ENCODE measurements at regions not wholly inside any gene's neighbourhood (a gene's known extent, or its start where the extent isn't known, plus 50 kb on each side); places are given as distances from the start of the nearest gene placed in this dataset.
"Not testable (repeated sequence)": the region's sequence is repeated elsewhere in the genome, so short reads cannot be mapped to it uniquely, and the experiment has no call there.

DNA sequence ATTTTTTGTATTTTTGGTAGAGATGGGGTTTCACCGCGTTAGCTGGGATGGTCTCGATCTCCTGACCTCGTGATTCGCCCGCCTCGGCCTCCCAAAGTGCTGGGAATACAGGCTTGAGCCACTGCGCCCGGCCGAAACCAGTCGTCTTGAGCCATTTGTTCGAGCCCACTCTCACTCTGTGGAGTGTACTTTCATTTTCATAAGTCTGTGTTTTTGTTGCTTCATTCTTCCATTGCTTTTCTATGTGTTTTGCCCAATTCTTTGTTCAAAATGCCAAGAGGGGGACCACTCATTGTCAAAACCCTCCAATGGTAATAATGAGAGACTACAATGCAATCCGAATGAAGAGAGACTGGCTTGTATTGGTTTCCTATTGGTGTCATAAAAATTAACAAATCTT, 1545.5 kb upstream of the DDX18 start:
- DNase-seq: no peak
- no peak for ATAC-seq
- intact Hi-C loops (cut with DNase I): no loop called here

DNA sequence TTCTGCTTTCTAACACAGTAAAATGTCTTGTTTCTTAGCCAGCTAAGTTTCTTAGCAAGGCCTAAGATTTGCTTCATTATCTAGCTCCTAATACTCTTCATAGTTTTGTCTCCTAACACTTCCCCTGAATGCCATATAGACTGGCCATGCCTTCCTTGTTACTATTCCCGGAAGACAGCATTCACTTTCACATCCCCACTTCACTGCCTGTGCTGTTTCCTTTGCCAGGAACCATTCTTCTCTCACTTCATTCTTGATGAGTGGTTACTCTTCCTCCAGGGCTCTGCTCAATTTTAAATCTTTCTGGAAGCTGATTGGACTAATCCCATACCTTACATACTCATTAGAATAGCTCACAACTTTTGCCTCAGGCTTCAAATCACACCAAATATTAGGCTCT, 1510.2 kb upstream of the DDX18 start:
- ATAC-seq (peak in 1 of 2 donors; percentile 58), DNase-seq (no peak)
- intact Hi-C loops (cut with DNase I): no loop called here

DNA sequence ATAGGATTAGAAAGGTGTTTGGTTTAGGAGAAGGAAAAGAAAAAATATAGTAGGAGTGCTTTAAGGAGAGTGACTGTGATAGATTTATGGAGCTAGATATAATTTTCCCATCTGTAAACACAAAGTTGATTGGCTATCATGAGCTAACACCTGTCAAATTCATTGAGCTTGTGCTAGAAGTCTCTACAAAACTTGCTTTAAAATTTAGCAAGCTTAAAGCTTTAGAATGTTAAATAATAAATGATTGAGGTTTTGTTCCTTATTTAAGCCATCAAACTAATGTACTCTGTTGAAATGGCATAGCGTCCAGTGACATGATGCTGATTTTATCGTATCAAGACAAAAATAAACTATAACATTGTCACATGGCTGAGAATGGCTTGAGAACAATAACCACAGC, 1497.4 kb upstream of the DDX18 start:
- intact Hi-C loops (cut with DNase I): no loop called here
- no peak for ATAC-seq
- DNase-seq: no peak

DNA sequence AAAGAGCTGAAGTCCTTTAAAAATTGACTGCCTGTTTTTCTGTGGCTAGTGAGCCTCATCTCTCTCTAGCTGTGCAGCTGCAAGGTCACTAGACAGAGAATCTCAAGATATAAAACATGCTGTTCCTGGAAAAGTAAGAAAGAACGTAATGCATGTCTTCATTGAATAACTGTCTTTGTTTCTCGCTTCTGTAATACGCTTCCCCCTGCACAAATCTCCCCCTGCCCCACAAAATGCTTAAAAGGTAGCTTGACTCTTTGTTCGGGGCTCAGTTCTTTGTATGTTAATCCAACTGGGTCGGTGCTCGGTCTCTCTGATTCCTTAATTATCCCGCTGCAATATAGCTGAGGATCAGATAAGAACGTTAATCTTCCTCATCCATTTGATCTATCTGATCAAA, 1495.9 kb upstream of the DDX18 start:
- intact Hi-C loops (cut with DNase I); ATAC-seq: not testable (repeated sequence)

DNA sequence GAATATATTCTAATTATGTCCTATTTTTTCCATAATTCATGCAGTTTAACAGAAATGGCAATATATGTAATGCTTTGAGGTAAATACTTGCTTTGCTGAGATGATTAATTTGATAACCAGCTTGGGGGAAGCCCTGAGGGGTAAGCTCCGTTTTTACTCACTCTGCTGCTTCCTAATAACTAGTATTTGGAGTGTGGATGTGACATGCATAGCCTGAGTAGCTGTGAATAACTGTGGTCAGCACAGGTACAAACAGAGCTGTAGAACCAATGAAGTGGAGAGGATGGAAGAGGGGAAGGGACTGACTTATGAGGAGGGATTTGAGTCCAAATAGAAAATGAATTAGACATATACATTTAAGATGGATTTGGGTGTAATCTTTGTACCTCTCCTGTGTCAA, 1495.5 kb upstream of the DDX18 start:
- DNase-seq (no peak), ATAC-seq (no peak)
- intact Hi-C loops (cut with DNase I): no loop called here

More for the DNA sequence above, 1495.9 kb upstream of the DDX18 start:
- not testable (repeated sequence) for DNase-seq

DNA sequence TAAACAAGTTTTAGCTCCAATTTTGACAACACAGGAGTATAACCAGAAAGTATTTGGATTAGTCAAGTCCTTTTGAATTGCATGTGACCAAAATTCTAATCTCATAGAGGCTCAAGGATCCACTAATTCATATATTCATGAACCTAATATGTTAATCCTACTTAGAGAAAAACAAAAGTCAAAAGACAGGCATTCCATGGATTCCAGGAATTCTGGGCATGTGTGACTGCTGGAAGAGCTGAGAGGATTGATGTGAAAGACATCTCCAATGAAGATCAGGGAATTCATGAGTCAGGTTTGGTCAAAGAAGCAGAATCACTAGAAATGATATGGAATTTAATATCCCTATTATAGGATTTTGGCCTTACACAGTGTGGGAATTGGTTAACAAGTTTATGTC, 1494.6 kb upstream of the DDX18 start:
- DNase-seq: no peak
- ATAC-seq: no peak
- intact Hi-C loops (cut with DNase I): no loop called here

DNA sequence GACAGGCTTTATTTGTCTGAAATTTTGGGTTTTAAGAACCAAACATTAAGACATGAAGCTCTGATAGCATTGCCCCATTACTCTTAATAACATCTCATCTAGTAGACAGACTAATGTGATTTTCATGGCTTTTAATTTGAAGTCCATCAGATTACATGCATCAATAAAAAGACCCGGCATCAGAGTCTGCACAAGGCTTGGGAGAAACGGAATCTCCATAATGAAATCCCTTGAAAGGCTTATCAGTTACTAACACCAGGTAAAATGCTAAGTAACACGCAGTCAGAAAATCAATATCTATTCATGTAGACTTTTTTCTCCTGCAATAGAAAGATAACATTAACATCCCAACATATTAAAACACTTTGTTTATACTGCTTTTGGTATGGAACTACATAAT, 1485.2 kb upstream of the DDX18 start:
- DNase-seq (no peak), ATAC-seq (no peak)
- intact Hi-C loops (cut with DNase I): no loop called here

DNA sequence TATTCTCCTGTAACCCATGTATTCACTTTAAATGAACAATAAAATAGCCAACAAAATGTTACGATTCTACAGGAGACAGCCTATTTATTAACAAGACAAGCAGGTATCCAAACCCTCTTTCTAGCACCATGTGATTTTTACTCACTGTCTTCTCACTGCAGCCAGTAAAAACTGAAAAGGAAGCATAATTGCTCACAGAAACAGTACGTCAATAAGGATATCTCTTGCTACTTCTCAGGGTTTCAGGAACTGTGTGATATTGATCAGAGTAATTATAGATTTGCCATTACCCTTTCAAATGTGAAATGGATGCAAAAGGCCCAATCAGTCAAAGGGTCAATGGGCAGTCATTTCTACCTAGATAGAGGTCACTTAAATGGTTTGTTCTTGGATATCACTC, 1473.8 kb upstream of the DDX18 start:
- intact Hi-C loops (cut with DNase I): no loop called here
- ATAC-seq (no peak), DNase-seq (no peak)

DNA sequence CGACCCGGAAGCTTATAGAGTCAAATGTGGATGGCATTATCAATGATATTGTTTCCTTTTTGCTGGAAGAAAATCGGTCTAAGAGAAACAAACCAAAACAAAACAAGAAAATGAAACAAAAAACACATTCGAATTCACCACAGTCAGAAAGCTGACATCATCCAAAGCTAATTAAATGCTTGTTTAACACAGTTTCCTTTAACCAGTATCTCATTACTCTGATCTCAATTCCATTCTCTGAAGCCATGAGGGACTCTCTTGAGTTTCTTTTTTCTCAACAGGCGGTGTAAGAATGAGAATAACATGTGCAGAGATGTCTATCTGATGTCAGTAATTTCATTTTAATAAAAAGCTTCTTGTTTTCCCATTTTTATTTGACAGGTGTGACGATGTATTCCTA, 1448.3 kb upstream of the DDX18 start:
- no peak for DNase-seq
- ATAC-seq: no peak
- intact Hi-C loops (cut with DNase I): no loop called here

DNA sequence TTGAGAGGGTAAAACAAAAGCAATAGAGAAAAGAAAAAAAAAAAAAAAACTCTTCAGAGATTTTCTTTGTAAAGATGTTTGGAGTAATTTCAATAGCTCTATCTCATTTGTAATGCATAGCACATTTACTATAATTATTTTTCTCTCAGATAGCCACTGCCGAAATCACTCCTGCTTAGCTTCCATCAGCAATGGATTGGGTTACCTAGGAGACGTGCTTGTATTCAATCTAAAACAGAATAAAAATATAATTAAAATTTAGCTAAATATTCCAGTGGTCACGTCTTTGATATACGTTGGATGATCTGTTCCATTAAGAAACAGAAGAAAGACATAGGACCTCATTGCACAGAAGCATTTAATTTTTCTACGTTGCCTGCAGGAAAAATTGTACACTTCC, 1435.7 kb upstream of the DDX18 start:
- DNase-seq (no peak), ATAC-seq (no peak)
- intact Hi-C loops (cut with DNase I): no loop called here

DNA sequence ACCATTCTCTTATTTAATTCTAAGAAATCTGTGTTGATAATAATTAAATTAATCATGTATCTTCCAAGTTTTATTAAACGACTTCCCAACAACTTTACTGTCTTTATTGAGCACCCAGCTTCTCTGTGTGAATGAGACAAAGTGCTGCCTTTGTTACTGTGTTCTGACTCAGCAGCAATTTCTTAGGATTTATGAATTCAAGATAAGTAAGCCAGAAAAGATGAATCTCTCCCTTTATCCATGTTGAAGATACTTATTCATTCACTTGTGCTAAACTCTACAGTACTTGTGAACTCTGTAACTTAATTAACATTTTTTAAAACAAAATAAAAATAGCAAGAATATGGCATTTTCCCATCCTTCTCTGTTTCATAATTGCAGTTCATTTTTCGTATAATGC, 1403.3 kb upstream of the DDX18 start:
- DNase-seq (no peak), ATAC-seq (no peak)
- intact Hi-C loops (cut with DNase I): no loop called here

DNA sequence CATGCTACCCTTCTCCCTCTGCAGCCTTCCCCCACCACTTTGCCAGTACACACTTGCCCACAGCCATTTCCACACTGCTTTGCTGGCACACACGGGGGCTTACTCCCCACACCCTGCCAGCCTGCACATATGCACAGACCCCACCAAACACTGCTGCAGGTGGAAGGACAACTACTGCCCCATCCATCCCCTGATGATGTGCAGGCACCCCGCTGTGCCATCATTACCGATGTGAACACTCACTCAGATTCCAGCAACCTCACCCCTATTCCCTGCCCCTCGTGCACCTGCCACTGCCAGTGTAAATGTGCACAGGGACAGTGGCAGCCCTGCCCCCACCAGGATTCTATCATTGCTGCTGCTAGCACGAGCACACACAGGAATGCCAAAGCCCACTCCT, 1400.8 kb upstream of the DDX18 start:
- no peak for DNase-seq
- intact Hi-C loops (cut with DNase I): no loop called here
- no peak for ATAC-seq

DNA sequence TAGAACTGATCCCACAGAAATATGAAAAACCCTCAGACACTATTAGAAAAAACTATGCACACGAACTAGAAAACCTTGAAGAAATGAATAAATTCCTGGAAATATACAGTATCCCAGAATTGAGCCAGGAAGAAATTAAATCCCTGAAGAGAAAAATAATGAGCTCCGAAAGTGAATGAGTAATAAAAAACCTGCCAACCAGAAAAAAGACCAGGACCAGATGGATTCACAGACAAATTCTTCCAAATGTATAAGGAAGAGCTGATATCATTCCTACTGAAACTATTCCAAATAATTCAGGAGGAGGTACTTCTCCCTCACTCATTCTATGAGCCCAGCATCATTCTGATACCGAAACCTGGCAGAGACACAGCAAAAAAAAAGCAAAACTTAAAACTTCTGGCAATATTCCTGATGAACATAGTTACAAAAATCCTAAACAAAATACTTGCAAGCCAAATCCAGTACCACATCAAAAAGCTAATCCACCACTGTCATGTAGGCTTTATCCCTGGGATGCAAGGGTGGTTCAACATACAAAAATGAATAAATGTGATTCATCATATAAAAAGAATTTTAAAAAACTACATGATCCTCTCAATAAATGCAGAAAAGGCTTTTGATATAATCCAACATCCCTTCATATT, 1397.6 kb upstream of the DDX18 start:
- intact Hi-C loops (cut with DNase I): no loop called here
- ATAC-seq (no peak), DNase-seq (no peak)

DNA sequence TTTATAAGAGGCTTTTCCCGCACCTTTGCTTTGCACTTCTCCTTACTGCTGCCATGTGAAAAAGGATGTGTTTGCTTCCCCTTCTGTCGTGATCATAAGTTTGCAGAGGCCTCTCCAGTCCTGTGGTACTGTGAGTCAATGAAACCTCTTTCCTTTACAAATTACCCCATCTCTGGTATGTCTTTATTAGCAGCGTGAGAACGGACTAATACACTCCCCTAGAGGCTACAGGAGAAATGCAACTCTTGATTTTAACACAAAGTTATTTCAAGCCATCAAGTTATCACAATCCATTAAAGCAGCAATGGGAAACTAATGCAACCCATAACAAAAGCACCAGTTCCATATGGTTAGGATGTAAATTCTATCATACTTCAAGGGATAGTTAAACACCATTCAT, 1378.8 kb upstream of the DDX18 start:
- intact Hi-C loops (cut with DNase I): no loop called here
- no peak for DNase-seq
- ATAC-seq: no peak

DNA sequence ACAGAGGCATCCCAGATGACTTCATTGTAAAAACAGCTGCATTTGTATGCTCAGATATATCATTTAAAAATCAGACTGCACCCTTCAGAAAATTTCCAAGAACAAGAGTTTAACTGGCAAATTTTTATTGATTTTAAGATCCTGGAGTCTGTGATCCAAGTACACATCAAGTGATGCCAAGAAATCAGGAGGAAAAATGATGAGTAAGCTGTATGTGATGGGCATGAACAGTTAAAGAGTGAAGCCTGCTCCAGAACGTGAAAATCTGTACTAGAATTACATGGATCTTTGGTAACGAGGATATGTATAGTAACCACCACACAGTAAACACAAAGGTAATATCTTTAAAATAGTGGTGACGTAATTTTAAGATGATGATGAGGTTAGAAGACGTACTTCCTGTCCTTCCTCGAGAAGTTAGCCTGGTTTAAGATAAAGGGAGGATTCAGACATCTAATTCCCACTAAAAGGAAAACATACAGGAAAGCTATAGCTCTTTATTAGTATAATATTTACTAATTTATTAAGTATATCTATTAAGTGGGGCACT, 1374.3 kb upstream of the DDX18 start:
- ATAC-seq: no peak
- no peak for DNase-seq
- intact Hi-C loops (cut with DNase I): no loop called here

DNA sequence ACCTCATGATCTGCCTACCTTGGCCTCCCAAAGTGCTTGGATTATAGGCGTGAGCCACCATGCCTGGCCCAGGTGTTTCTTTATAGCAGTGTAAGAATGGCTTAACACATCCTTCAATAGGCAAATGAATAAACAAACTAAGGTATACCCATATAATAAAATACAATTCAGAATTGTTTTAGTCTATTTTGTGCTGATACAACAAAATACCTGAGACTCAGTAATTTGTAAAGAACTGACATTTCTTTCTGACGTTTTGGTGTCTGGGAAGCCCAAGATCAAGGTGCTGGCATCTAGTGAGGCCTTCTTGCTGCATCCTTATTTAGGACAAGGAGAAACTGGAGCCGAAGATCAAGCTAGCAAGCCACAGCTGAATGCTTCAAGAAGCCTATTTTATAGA, 1372.1 kb upstream of the DDX18 start:
- no peak for ATAC-seq
- no peak for DNase-seq
- intact Hi-C loops (cut with DNase I): no loop called here

DNA sequence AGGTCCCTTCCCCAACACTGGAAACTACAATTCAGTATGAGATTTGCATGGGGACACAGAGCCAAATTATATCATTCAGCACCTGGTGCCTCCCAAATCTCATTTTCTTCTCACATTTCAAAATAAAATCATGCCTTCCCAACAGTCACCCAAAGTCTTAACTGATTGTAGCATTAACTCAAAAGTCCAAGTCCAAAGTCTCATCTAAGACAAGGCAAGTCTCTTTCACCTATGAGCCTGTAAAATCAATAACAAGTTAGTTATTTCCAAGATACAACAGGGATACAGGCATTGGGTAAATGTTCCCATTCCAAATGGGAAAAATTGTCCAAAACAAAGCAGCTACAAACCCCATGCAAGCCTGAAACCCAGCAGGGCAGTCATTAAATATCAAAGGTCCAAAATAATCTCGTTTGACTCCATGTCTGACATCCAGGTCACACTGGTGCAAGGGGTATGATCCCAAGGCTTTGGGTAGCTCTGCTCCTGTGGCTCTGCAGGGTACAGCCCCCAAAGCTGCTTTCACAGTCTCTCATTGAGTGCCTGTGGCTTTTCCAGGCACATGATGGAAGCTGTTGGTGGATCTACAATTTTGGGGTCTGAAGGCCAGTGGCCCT, 1370.1 kb upstream of the DDX18 start:
- DNase-seq: no peak
- intact Hi-C loops (cut with DNase I): no loop called here
- ATAC-seq: no peak

DNA sequence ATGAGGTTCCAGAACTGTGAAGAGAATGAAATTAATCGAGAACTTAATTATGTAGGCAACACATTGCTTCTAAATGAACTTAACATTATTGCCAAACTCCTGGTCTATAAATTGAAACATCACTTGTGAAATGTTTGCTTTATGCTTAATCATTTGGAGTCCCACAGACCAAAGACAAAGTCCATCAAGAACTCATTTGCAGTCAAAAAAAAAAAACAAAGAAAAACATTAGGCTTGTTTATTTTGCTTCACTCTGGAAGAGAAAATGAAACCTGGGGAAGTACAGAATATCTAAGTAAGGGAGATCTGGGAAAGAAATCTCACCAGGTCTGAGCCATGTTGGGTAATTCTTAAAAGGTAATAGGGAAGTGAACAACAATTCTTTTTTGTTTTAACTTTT, 1363.5 kb upstream of the DDX18 start:
- intact Hi-C loops (cut with DNase I): no loop called here
- no peak for ATAC-seq
- DNase-seq: no peak

DNA sequence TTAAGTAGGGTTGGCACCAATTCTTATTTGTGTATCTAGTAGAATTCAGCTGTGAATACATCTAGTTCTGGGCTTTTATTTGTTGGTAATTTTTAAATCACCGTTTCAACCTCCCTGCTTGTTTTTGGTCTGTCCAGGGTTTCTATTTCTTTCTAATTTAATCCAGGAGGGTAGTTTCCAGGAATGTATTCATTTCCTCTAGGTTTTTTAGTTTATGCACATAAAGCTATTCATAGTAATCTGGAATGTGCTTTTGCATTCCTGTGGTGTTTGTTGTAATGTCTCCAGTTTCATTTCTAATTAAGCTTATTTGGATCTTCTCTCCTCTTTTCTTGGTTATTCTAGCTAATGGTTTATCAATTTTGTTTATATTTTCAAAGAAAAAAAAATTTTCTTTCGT, 1361.8 kb upstream of the DDX18 start:
- intact Hi-C loops (cut with DNase I): no loop called here
- no peak for DNase-seq
- no peak for ATAC-seq

DNA sequence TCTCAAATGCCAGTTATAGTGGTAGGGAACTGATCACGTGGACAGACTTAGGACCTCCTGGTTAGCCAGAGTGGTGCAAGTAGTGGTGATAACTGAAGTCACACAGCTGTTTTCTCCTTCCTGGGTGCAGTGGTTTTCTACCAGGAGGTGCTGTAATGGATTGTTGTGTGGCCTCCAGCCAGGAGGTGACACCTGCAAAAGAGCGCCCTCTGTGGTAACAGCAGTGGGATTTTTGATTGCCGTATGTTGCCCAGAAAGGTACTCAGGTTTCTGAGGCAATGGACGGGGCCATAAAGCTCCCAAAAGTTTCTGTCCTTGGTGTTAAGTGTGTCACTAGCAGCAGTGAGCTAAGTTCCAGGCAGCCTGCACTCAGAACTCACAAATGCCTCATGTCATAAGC, 1358.1 kb upstream of the DDX18 start:
- ATAC-seq: no peak
- no peak for DNase-seq
- intact Hi-C loops (cut with DNase I): no loop called here

DNA sequence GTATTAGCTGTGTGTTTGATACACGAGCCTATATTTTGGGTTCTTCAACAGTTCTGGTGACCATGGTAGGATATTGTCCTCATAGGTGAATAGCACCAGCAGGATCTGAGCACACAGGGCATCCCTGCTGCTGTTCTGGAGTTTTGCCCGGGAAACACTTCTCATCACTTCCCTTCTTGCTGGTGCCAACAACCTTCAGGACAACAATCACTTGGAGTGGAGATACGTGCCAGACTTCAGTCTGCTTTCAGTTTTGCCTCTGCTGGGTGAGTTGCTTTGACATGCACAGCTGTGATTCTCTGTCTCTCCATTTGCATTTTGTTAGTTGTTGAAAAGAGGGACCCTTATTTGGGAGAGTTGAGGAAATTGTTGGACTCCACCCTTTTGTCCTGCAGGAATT, 1347.2 kb upstream of the DDX18 start:
- DNase-seq (no peak), ATAC-seq (no peak)
- intact Hi-C loops (cut with DNase I): no loop called here

All from left cardiac atrium (tissue), 4 donors.